ENCODE measurements at regions not wholly inside any gene's neighbourhood (a gene's known extent, or its start where the extent isn't known, plus 50 kb on each side); places are given as distances from the start of the nearest gene placed in this dataset.

DNA sequence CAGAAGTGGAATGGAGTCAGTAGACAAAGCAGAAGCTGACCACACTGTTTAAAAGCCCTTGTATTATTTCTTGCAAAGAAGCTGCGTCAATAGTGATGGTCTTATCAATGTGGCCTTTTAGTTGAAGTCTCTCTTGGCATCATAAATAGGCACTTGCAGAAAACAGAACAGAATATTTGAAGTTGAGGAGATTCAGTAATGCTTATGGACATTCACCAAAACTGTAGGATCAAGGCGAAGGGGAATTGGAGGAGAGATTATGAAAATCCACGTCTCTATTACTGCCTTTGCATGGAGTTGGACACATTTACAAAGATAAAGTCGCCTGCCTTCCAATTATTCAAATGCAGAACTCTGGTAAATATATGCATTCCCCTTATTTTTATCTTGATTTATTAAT is 1482.8 kb downstream of the EFNB2 start:
- DNase-seq (ENCODE audit: low read depth), result no peak
- TF ChIP-seq, protein P1, sequence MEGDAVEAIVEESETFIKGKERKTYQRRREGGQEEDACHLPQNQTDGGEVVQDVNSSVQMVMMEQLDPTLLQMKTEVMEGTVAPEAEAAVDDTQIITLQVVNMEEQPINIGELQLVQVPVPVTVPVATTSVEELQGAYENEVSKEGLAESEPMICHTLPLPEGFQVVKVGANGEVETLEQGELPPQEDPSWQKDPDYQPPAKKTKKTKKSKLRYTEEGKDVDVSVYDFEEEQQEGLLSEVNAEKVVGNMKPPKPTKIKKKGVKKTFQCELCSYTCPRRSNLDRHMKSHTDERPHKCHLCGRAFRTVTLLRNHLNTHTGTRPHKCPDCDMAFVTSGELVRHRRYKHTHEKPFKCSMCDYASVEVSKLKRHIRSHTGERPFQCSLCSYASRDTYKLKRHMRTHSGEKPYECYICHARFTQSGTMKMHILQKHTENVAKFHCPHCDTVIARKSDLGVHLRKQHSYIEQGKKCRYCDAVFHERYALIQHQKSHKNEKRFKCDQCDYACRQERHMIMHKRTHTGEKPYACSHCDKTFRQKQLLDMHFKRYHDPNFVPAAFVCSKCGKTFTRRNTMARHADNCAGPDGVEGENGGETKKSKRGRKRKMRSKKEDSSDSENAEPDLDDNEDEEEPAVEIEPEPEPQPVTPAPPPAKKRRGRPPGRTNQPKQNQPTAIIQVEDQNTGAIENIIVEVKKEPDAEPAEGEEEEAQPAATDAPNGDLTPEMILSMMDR (conservative IDR thresholded peaks at IDR 0.05; ENCODE audit: low read depth, low read length), result no peak
- no peak overlapping the region for H3K4me3 ChIP-seq (ENCODE audit: low read length)

DNA sequence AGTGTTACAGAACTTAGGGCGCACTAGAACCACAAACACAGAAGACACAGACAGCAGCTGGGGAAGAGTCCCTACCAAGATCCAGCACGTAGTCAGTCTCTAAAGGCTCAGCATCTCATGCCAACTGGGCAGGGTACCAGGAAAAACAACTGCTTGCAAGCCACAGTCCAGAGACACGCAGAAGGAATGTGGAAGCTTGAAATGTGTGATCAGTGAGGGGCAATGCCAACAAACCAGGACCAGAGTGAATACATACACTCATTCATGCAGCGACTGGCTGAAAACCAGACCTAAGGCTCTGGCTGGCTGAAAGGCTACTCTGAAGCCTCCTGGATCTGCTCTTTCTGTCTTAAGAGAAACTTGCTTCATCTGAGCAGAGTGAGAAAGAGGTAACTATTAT is 1484.8 kb downstream of the EFNB2 start:
- H3K4me3 ChIP-seq (ENCODE audit: low read length), result no peak overlapping the region
- TF ChIP-seq, protein P1 (conservative IDR thresholded peaks at IDR 0.05; ENCODE audit: low read depth, low read length), result no peak
- DNase-seq (ENCODE audit: low read depth), result no peak

DNA sequence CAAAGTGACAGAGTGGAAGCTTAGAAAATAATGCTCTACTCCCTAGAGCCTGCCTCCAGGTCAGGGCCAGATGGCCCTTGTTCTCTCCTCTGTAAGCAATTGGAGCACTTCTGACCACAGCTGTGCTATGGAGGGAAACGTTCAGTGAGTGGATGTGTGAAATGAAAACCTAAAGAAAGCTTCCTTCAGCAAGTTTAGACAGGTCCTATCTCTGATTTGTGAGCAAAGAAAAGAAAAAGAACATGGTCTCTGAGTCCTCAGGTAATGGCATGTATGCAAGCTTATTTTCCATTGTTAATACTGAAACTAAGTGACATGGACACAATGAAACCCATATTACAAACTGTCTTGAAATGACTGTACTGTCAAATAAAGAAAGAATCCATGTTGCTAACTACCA is 1486.8 kb downstream of the EFNB2 start:
- DNase-seq (ENCODE audit: low read depth), result no peak
- TF ChIP-seq, protein P1 (conservative IDR thresholded peaks at IDR 0.05; ENCODE audit: low read depth, low read length), result no peak
- no peak overlapping the region for H3K4me3 ChIP-seq (ENCODE audit: low read length)

DNA sequence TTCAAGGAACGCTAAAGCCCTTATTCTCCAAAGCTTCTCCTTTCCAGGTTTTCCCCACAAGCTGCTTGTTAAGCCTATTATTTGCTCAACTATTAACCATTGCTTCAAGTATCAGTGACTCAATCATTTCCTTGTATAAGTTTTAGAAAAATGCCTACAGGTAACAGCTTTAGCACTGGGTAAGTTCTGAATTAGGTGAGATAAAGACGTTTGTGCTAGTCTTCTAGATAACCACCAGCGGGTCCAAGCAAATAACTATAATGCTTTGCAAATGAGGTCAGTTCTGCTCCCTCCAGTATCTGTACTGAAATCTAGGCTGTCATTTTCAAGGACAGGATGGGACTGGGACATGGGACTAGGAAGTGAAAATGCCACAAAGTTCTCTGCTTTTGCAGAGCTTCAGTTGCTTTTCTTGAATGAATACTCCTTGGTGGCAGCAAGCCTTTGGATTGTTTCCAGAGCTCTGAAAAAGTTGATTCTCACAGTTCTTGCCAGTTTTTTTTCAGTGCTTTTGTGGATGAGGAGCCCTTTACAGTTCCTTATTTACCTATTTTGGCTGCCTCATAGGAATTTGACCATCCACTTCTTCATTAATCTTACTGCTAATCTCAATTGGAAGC is 1487.7 kb downstream of the EFNB2 start:
- TF ChIP-seq, protein P1 (conservative IDR thresholded peaks at IDR 0.05; ENCODE audit: low read depth, low read length), result no peak
- H3K4me3 ChIP-seq (ENCODE audit: low read length), result no peak overlapping the region
- DNase-seq (ENCODE audit: low read depth), result no peak

DNA sequence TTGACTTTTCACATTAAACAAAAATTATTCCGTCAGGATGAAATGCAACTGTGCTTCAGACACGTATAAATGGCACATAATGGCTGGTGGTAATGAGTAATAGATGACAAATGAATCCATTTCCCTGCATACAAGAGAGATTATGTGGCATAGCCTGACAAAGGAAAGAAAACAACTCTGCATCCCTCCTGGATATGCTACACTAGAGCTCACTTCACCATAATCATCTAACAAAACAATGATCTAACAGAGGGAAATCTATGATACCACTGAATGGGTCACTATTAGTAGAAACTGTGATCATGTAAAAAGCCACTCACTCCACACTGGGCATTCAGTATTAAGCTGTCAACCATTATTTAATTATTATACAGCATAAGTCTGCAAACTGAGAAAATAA is 1498.4 kb downstream of the EFNB2 start:
- TF ChIP-seq, protein P1 (conservative IDR thresholded peaks at IDR 0.05; ENCODE audit: low read depth, low read length), result no peak
- H3K4me3 ChIP-seq (ENCODE audit: low read length), result no peak overlapping the region
- DNase-seq (ENCODE audit: low read depth), result no peak

DNA sequence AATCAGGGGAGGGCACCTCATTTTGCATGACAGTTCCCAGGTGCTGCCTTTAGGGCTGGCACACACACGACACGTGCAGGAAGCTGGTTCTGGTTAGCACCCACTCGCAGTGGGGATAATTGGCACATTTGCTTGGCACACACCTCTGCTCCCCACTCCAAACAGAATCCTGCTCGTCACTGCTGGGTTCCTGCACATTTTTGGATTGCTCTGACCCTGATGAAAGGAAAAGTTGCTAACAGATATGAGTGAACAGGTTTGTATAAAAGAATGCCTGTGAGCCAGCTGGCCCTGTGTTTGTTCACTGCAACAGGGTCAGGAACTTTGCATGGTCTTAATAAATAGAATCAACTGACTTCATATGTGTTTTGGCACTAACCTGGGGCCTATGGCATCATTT is 1500.4 kb downstream of the EFNB2 start:
- DNase-seq (ENCODE audit: low read depth), result no peak
- no peak overlapping the region for H3K4me3 ChIP-seq (ENCODE audit: low read length)
- TF ChIP-seq, protein P1 (conservative IDR thresholded peaks at IDR 0.05; ENCODE audit: low read depth, low read length), result no peak

DNA sequence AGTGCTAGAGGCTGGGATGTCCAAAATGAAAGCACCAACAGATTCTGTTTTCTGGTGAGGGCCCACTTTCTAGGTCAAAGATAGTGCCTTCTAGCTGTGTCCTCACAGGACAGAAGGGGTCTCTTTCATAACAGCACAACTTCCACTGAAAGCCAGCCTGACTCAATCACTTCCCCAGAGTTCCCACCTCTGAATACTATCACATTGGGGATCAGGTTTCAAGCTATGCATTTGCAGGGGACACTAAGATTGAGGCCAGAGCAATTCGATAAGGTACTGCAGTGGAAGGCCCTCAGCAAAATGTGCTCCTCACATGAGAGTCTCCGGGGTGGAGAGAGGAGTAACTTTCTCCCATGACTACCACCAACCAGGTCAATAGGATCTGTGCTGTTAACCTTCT is 1501.5 kb downstream of the EFNB2 start:
- DNase-seq (ENCODE audit: low read depth), result no peak
- H3K4me3 ChIP-seq (ENCODE audit: low read length), result no peak overlapping the region
- TF ChIP-seq, protein P1 (conservative IDR thresholded peaks at IDR 0.05; ENCODE audit: low read depth, low read length), result no peak

Data from retinal pigment epithelial cell (primary cell).